ENCODE measurements at regions not wholly inside any gene's neighbourhood (a gene's known extent, or its start where the extent isn't known, plus 50 kb on each side); places are given as distances from the start of the nearest gene placed in this dataset.

DNA sequence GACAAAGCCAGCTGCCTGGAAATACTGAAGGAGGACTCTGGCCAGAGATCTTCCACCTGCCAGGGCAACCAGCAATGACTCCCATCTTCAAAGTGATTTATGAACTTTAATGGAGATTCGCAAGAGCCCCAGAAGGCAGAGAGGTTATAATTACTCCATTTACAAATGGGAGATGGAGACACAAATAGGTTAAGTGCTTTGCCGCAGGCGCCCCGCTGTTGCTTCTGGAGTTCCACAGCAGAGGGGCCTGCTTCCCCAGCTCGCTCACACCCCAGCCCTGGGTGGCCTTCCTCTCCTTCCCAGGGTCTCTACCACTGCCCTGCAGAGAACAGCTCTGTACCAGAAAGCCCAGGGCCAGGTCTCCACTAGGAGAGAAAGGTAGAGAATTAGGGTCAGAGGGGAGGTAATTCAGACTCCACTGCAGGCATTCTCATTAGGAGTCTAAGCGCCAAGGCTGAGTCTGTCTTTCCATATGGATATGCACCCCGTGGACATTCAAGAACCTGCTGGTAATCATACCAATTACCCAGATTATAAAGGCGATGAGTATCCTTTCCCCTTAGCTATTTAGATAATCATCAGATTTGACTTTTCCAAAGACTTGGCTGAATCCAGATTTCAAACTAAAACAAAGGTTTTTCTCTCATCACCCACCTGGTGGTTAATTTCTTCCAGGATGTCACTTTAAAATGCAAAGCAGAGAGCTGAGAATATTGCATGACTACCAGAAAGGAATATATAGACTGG lies 157.6 kb upstream of the TUT7 start:
- intact Hi-C loops (cut with micrococcal nuclease; ENCODE audit: unreplicated experiment): no loop called here
- no TSS peak for BruUV-seq (replicated peaks)
- H3K27me3 Mint-ChIP-seq (ENCODE audit: unreplicated experiment): no peaks in the 10 kb centered on the region
- no peak overlapping the region for H3K27ac Mint-ChIP-seq (ENCODE audit: unreplicated experiment)
- H3K4me3 Mint-ChIP-seq (ENCODE audit: low read depth, unreplicated experiment): no peak overlapping the region
- no peaks in the 10 kb centered on the region for H3K9me3 Mint-ChIP-seq (ENCODE audit: low read depth, unreplicated experiment)
- no peak for DNase-seq
- TF ChIP-seq, protein P1, sequence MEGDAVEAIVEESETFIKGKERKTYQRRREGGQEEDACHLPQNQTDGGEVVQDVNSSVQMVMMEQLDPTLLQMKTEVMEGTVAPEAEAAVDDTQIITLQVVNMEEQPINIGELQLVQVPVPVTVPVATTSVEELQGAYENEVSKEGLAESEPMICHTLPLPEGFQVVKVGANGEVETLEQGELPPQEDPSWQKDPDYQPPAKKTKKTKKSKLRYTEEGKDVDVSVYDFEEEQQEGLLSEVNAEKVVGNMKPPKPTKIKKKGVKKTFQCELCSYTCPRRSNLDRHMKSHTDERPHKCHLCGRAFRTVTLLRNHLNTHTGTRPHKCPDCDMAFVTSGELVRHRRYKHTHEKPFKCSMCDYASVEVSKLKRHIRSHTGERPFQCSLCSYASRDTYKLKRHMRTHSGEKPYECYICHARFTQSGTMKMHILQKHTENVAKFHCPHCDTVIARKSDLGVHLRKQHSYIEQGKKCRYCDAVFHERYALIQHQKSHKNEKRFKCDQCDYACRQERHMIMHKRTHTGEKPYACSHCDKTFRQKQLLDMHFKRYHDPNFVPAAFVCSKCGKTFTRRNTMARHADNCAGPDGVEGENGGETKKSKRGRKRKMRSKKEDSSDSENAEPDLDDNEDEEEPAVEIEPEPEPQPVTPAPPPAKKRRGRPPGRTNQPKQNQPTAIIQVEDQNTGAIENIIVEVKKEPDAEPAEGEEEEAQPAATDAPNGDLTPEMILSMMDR (IDR thresholded peaks at IDR 0.05; ENCODE audit: unreplicated experiment): no peak
- CTCF ChIA-PET: no interaction called here
- H3K36me3 Mint-ChIP-seq (ENCODE audit: insufficient read depth, unreplicated experiment): no peaks in the 10 kb centered on the region
- H3K4me1 Mint-ChIP-seq (ENCODE audit: low read depth, unreplicated experiment): peaks cover 18% of the 10 kb centered on the region

DNA sequence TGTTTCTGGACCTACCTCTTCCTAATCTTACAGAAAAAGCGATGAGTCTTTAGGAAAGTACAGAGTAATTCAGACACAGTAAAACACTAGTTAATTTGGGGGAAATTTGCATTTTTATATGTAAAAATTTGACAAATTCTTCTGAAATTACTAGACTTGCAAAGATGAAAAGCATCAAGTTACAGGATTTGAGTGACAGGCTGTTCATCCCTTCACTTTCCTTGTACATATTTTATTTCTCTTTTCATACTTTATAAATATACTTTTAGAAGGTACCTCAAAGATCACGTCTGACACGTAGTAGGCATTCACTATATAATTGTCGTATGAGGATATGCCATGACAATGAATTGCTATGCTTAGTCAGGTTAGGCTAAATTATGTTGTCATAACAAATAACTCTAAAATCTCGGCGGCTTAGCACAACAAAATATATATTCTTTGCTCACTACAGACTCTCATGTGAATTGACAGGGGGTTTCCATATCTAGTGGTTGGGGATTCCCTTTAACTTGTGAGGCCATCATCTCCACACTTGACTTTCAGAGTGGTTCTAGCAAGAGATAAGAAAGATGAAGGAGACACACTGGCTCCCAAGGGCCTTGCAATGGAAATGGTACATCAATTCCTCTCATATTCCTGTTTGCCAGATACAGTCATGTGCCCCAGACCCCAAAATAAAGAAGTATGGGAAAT lies 154.1 kb upstream of the TUT7 start:
- CTCF ChIA-PET: no interaction called here

DNA sequence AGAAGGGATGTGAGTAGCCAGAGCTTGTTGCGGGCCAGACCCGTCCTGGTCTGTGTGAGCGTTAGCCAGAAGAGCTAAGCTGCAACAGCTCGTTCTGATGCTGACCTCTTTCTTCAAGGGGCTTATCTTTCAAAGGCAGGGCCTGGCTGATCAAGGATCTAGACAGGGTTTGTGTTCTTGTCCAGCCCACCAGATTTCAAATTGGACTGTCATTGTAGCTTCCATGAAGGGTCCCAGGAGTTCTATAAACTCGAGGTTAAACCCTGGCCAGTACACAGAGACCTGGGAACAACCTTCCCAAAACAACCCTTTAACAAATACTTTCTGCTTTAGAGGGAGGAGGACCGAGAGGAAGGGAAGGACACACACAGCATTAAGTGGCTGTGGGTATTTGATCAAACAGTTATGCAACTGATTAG lies 153.0 kb upstream of the TUT7 start:
- CTCF ChIA-PET: no interaction called here
- Mint-ChIP-seq H3K4me3 (ENCODE audit: low read depth, unreplicated experiment) (no peak overlapping the region), H3K27me3 (ENCODE audit: unreplicated experiment) (no peaks in the 10 kb centered on the region), H3K4me1 (ENCODE audit: low read depth, unreplicated experiment) (no peaks in the 10 kb centered on the region), H3K36me3 (ENCODE audit: insufficient read depth, unreplicated experiment) (no peaks in the 10 kb centered on the region), H3K9me3 (ENCODE audit: low read depth, unreplicated experiment) (no peaks in the 10 kb centered on the region), H3K27ac (ENCODE audit: unreplicated experiment) (no peak overlapping the region)
- DNase-seq: no peak
- TF ChIP-seq, protein P1 (IDR thresholded peaks at IDR 0.05; ENCODE audit: unreplicated experiment): no peak
- intact Hi-C loops (cut with micrococcal nuclease; ENCODE audit: unreplicated experiment): no loop called here
- no TSS peak for BruUV-seq (replicated peaks)

More for the DNA sequence above, 154.1 kb upstream of the TUT7 start:
- Mint-ChIP-seq H3K27ac (ENCODE audit: unreplicated experiment) (no peak overlapping the region), H3K36me3 (ENCODE audit: insufficient read depth, unreplicated experiment) (no peaks in the 10 kb centered on the region), H3K4me1 (ENCODE audit: low read depth, unreplicated experiment) (no peaks in the 10 kb centered on the region), H3K9me3 (ENCODE audit: low read depth, unreplicated experiment) (no peaks in the 10 kb centered on the region), H3K4me3 (ENCODE audit: low read depth, unreplicated experiment) (no peak overlapping the region), H3K27me3 (ENCODE audit: unreplicated experiment) (no peaks in the 10 kb centered on the region)
- no TSS peak for BruUV-seq (replicated peaks)
- TF ChIP-seq, protein P1 (IDR thresholded peaks at IDR 0.05; ENCODE audit: unreplicated experiment): no peak
- intact Hi-C loops (cut with micrococcal nuclease; ENCODE audit: unreplicated experiment): no loop called here
- no peak for DNase-seq

DNA sequence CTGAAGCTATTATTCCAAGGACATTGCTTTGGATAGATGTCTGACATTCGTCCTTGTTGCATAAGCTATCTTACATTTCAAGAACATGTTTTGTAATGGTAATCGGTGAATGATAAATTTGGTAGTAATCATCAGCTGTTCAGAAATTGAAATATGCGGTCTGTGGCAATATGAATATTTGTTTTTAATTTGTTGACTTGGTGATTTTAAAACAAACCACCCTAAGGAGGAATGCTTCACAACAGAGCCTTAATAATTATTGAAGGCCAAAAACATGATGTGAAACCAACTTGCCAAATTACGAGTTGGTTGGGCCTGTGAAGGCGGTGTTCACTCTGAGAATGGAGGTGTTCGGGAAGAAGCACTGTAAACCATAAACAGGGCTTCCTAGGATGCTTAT lies 149.7 kb upstream of the TUT7 start:
- Mint-ChIP-seq H3K27me3 (ENCODE audit: unreplicated experiment) (no peaks in the 10 kb centered on the region), H3K27ac (ENCODE audit: unreplicated experiment) (no peak overlapping the region), H3K9me3 (ENCODE audit: low read depth, unreplicated experiment) (no peaks in the 10 kb centered on the region), H3K4me3 (ENCODE audit: low read depth, unreplicated experiment) (no peak overlapping the region), H3K4me1 (ENCODE audit: low read depth, unreplicated experiment) (no peaks in the 10 kb centered on the region), H3K36me3 (ENCODE audit: insufficient read depth, unreplicated experiment) (no peaks in the 10 kb centered on the region)
- CTCF ChIA-PET: no interaction called here
- BruUV-seq (replicated peaks): no TSS peak
- DNase-seq: no peak
- intact Hi-C loops (cut with micrococcal nuclease; ENCODE audit: unreplicated experiment): no loop called here
- TF ChIP-seq, protein P1 (IDR thresholded peaks at IDR 0.05; ENCODE audit: unreplicated experiment): no peak
